Mesendoderm (in vitro differentiated cells): ENCODE measurements at regions not wholly inside any gene's neighbourhood (a gene's known extent, or its start where the extent isn't known, plus 50 kb on each side); places are given as distances from the start of the nearest gene placed in this dataset.
A peak's percentile ranks its signal among the peaks of the same experiment; 100 is the strongest.

ENCODE experiments used
- DNase-seq: peaks from one replicate; pipeline ENCODE4 v3.0.0; 2013
- H2AK5ac ChIP-seq: 2 replicates; pipeline ENCODE4 v1.6.1; 2013; ENCODE audit warnings: low read length, inconsistent platforms
- H2BK120ac ChIP-seq: 2 replicates; pipeline ENCODE4 v1.6.1; 2013; ENCODE audit warnings: low read depth, mild to moderate bottlenecking, low read length, moderate library complexity, mixed read lengths
- H2BK15ac ChIP-seq: replicated peaks from 2 replicates; pipeline ENCODE4 v1.6.1; 2013; ENCODE audit warnings: low read depth, mild to moderate bottlenecking, moderate library complexity
- H2BK5ac ChIP-seq: 2 replicates; pipeline ENCODE4 v1.6.1; 2013; ENCODE audit warnings: low read length, inconsistent platforms
- H3K18ac ChIP-seq: 2 replicates; pipeline ENCODE4 v1.6.1; 2013; ENCODE audit warnings: mild to moderate bottlenecking, low read length, mixed read lengths
- H3K23ac ChIP-seq: one replicate; pipeline ENCODE4 v1.6.1; 2013; ENCODE audit warnings: low read length
- H3K27ac ChIP-seq: 2 replicates; pipeline ENCODE4 v1.5.1; 2013; ENCODE audit warnings: low read depth, mild to moderate bottlenecking, inconsistent platforms, low read length, moderate library complexity
- H3K27me3 ChIP-seq: 2 replicates; pipeline ENCODE4 v1.6.1; 2013; ENCODE audit warnings: low read length, control low read depth, mild to moderate bottlenecking, inconsistent platforms; ENCODE audit not compliant: insufficient read depth, poor library complexity
- H3K36me3 ChIP-seq: 2 replicates; pipeline ENCODE4 v1.6.1; 2013; ENCODE audit warnings: low read length, inconsistent platforms; ENCODE audit not compliant: control insufficient read depth, insufficient read depth
- H3K4ac ChIP-seq: one replicate; pipeline ENCODE4 v1.6.1; 2013; ENCODE audit warnings: low read depth, mild to moderate bottlenecking, low read length, moderate library complexity
- H3K4me1 ChIP-seq: 2 replicates; pipeline ENCODE4 v1.6.1; 2013; ENCODE audit warnings: low read depth, low read length, inconsistent platforms; ENCODE audit not compliant: control insufficient read depth
- H3K4me2 ChIP-seq: 2 replicates; pipeline ENCODE4 v1.6.1; 2013; ENCODE audit warnings: low read length
- H3K4me3 ChIP-seq: 2 replicates; pipeline ENCODE4 v1.5.1; 2013; ENCODE audit warnings: mild to moderate bottlenecking, low read length
- H3K56ac ChIP-seq: one replicate; pipeline ENCODE4 v1.6.1; 2013; ENCODE audit warnings: low read length
- H3K79me1 ChIP-seq: 2 replicates; pipeline ENCODE4 v1.6.1; 2013; ENCODE audit warnings: low read length, inconsistent platforms
- H3K79me2 ChIP-seq: 2 replicates; pipeline ENCODE4 v1.6.1; 2013; ENCODE audit warnings: mild to moderate bottlenecking, low read length; ENCODE audit not compliant: control insufficient read depth, insufficient read depth
- H3K9ac ChIP-seq: 2 replicates; pipeline ENCODE4 v1.6.1; 2013; ENCODE audit warnings: low read length, inconsistent platforms
- H4K5ac ChIP-seq: one replicate; pipeline ENCODE4 v1.6.1; 2013; ENCODE audit warnings: low read length
- H4K8ac ChIP-seq: one replicate; pipeline ENCODE4 v1.6.1; 2013; ENCODE audit warnings: low read depth, mild to moderate bottlenecking, control low read depth, low read length, moderate library complexity
- WGBS: extraction: QIAGEN DNeasy Blood & Tissue Kit; methylation state at CpG from one replicate; pipeline ENCODE4 v1.1.7; 2013; ENCODE audit warnings: low lambda C conversion rate, missing lambda C conversion rate; ENCODE audit not compliant: insufficient coverage; ENCODE audit errors: extremely low coverage; 5-methylcytosine and 5-hydroxymethylcytosine counted together

- H4K5ac ChIP-seq, result no peak overlapping the region
- H3K4me3 ChIP-seq, result no peak overlapping the region
- no peaks in the 10 kb centered on the region for H3K27me3 ChIP-seq
- no peak overlapping the region for H3K27ac ChIP-seq
- no peak for DNase-seq
- H2BK15ac ChIP-seq, result no peak overlapping the region
- no peak overlapping the region for H3K4me2 ChIP-seq
- H2AK5ac ChIP-seq, result no peak overlapping the region
- H4K8ac ChIP-seq, result no peak overlapping the region
- no peak overlapping the region for H2BK5ac ChIP-seq
- H3K4ac ChIP-seq, result no peak overlapping the region
- H3K23ac ChIP-seq, result no peak overlapping the region
- no peaks in the 10 kb centered on the region for H3K79me1 ChIP-seq
- H3K36me3 ChIP-seq, result no peaks in the 10 kb centered on the region
- H3K4me1 ChIP-seq, result no peaks in the 10 kb centered on the region
- no peaks in the 10 kb centered on the region for H3K79me2 ChIP-seq
- H3K18ac ChIP-seq, result no peak overlapping the region
- H3K56ac ChIP-seq, result no peak overlapping the region
- H2BK120ac ChIP-seq, result no peak overlapping the region
- no peak overlapping the region for H3K9ac ChIP-seq
These were observed 679.2 kb downstream of the TENT5A start for GRCh38 chr6:81073318-81073717.

GRCh38 chr6:81071121-81071520 is 681.4 kb downstream of the TENT5A start:
- Histone ChIP-seq H3K79me1 (no peaks in the 10 kb centered on the region), H3K27ac (no peak overlapping the region), H4K8ac (no peak overlapping the region), H3K4me3 (no peak overlapping the region), H2AK5ac (no peak overlapping the region), H3K36me3 (no peaks in the 10 kb centered on the region), H3K4me1 (no peaks in the 10 kb centered on the region), H2BK15ac (no peak overlapping the region), H3K79me2 (no peaks in the 10 kb centered on the region), H4K5ac (no peak overlapping the region), H3K9ac (no peak overlapping the region), H3K23ac (no peak overlapping the region), H3K27me3 (no peaks in the 10 kb centered on the region), H3K18ac (no peak overlapping the region), H3K4me2 (no peak overlapping the region), H3K4ac (no peak overlapping the region), H3K56ac (no peak overlapping the region), H2BK5ac (no peak overlapping the region), H2BK120ac (no peak overlapping the region)
- no peak for DNase-seq
- no CpG with 5 or more reads among the region's 1 CpG for WGBS

- Histone ChIP-seq H2BK15ac (no peak overlapping the region), H2BK120ac (no peak overlapping the region), H3K23ac (no peak overlapping the region), H3K4me2 (no peak overlapping the region), H4K8ac (no peak overlapping the region), H3K27me3 (no peaks in the 10 kb centered on the region), H3K4me3 (no peak overlapping the region), H3K18ac (no peak overlapping the region), H2BK5ac (no peak overlapping the region), H3K36me3 (no peaks in the 10 kb centered on the region), H3K9ac (no peak overlapping the region), H3K4ac (no peak overlapping the region), H3K79me2 (no peaks in the 10 kb centered on the region), H3K79me1 (no peaks in the 10 kb centered on the region), H3K4me1 (no peaks in the 10 kb centered on the region), H3K27ac (no peak overlapping the region), H4K5ac (no peak overlapping the region), H2AK5ac (no peak overlapping the region), H3K56ac (no peak overlapping the region)
- DNase-seq, result no peak
- no CpG with 5 or more reads among the region's 2 CpGs for WGBS
These were observed 685.4 kb downstream of the TENT5A start for GRCh38 chr6:81067057-81067456.

- Histone ChIP-seq H2BK5ac (no peak overlapping the region), H3K79me1 (no peaks in the 10 kb centered on the region), H3K4me1 (no peaks in the 10 kb centered on the region), H3K56ac (no peak overlapping the region), H3K18ac (no peak overlapping the region), H2BK15ac (no peak overlapping the region), H3K79me2 (no peaks in the 10 kb centered on the region), H3K36me3 (no peaks in the 10 kb centered on the region), H3K4ac (no peak overlapping the region), H4K8ac (no peak overlapping the region), H3K9ac (no peak overlapping the region), H3K23ac (no peak overlapping the region), H2BK120ac (no peak overlapping the region), H4K5ac (no peak overlapping the region), H2AK5ac (no peak overlapping the region), H3K4me3 (no peak overlapping the region), H3K4me2 (no peak overlapping the region), H3K27me3 (no peaks in the 10 kb centered on the region), H3K27ac (no peak overlapping the region)
- no CpG with 5 or more reads among the region's 4 CpGs for WGBS
- DNase-seq, result no peak
These were observed 688.6 kb downstream of the TENT5A start for GRCh38 chr6:81063891-81064290.

- Histone ChIP-seq H2BK120ac (no peak overlapping the region), H3K79me2 (no peaks in the 10 kb centered on the region), H4K8ac (no peak overlapping the region), H4K5ac (no peak overlapping the region), H3K4me1 (no peaks in the 10 kb centered on the region), H3K4me3 (no peak overlapping the region), H3K56ac (no peak overlapping the region), H3K36me3 (no peaks in the 10 kb centered on the region), H3K4me2 (no peak overlapping the region), H3K27me3 (no peaks in the 10 kb centered on the region), H3K23ac (no peak overlapping the region), H2BK5ac (no peak overlapping the region), H3K18ac (no peak overlapping the region), H3K4ac (no peak overlapping the region), H2BK15ac (no peak overlapping the region), H3K9ac (no peak overlapping the region), H3K79me1 (no peaks in the 10 kb centered on the region), H3K27ac (no peak overlapping the region), H2AK5ac (no peak overlapping the region)
- no peak for DNase-seq
- no CpG with 5 or more reads among the region's 2 CpGs for WGBS
These were observed 698.4 kb downstream of the TENT5A start for GRCh38 chr6:81054036-81054435.

GRCh38 chr6:81051952-81052351 is 700.5 kb downstream of the TENT5A start:
- Histone ChIP-seq H3K18ac (no peak overlapping the region), H3K4me2 (no peak overlapping the region), H3K4me1 (no peaks in the 10 kb centered on the region), H3K27me3 (no peaks in the 10 kb centered on the region), H2BK120ac (no peak overlapping the region), H3K4ac (no peak overlapping the region), H3K27ac (no peak overlapping the region), H3K79me2 (no peaks in the 10 kb centered on the region), H2AK5ac (no peak overlapping the region), H3K9ac (no peak overlapping the region), H3K56ac (no peak overlapping the region), H3K79me1 (no peaks in the 10 kb centered on the region), H3K36me3 (no peaks in the 10 kb centered on the region), H3K4me3 (no peak overlapping the region), H2BK5ac (no peak overlapping the region), H2BK15ac (no peak overlapping the region), H4K5ac (no peak overlapping the region), H3K23ac (no peak overlapping the region), H4K8ac (no peak overlapping the region)
- peak; percentile 47 for DNase-seq
- WGBS, result no CpG with 5 or more reads among the region's 8 CpGs
